ENCODE measurements at regions not wholly inside any gene's neighbourhood (a gene's known extent, or its start where the extent isn't known, plus 50 kb on each side); places are given as distances from the start of the nearest gene placed in this dataset.

DNA sequence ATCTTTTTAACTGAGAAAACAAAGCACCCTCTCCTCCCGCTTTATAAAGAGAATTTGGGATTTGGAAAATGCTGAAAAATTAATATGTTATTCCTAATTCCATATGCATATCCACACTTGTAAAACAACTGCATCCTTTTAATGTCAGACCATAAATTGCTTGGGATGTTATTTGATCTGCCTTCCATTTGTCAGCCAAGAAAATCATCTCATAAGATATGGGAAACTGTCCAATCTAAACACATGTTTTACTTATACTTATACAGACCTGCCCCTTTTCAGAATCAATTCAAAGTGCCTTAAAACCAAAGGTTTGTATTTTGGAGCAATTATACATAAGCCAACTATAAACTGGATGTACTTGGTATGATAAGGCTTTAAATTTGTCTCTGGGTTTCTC lies 595.5 kb upstream of the PFKP start:
- no peak for DNase-seq
- H3K36me3 ChIP-seq: no peaks in the 10 kb centered on the region
- intact Hi-C loops (cut with DNase I): no loop called here
- no peak overlapping the region for H3K4me3 ChIP-seq
- no peaks in the 10 kb centered on the region for H3K27me3 ChIP-seq
- H3K27ac ChIP-seq: no peak overlapping the region
- peaks cover 0 to 7% (median 0%) of the 10 kb centered on the region in 4 donors for H3K4me1 ChIP-seq
- no peak for TF ChIP-seq POLR2A (IDR thresholded peaks at IDR 0.05)
- no peak for TF ChIP-seq POLR2AphosphoS5 (IDR thresholded peaks at IDR 0.05)
- TF ChIP-seq, protein P1, sequence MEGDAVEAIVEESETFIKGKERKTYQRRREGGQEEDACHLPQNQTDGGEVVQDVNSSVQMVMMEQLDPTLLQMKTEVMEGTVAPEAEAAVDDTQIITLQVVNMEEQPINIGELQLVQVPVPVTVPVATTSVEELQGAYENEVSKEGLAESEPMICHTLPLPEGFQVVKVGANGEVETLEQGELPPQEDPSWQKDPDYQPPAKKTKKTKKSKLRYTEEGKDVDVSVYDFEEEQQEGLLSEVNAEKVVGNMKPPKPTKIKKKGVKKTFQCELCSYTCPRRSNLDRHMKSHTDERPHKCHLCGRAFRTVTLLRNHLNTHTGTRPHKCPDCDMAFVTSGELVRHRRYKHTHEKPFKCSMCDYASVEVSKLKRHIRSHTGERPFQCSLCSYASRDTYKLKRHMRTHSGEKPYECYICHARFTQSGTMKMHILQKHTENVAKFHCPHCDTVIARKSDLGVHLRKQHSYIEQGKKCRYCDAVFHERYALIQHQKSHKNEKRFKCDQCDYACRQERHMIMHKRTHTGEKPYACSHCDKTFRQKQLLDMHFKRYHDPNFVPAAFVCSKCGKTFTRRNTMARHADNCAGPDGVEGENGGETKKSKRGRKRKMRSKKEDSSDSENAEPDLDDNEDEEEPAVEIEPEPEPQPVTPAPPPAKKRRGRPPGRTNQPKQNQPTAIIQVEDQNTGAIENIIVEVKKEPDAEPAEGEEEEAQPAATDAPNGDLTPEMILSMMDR (IDR thresholded peaks at IDR 0.05): no peak
- no peak for TF ChIP-seq EP300 (IDR thresholded peaks at IDR 0.05)
- 81 to 94% methylated on average over 1 of the region's 1 CpG for WGBS, 2 donors
- H3K9me3 ChIP-seq: peaks cover 0 to 7% (median 0%) of the 10 kb centered on the region in 4 donors

DNA sequence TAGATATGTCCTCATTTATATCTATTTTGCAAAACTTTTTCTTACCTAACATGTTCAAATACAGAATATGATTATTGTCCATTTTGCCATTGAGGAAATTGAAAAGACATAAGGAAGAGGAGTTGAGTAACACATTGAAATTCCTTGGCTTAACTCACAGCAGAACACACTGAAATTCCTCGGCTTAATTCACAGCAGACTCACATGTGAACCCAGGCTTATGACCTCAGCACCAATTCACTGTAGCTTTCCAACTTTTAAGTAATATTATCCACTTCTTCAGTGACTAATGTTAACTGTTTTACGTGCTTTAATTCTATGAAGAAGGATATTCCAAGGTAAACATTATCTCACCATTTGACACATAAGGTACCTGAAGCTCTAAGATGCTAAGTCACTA lies 597.5 kb upstream of the PFKP start:
- TF ChIP-seq POLR2AphosphoS5 (IDR thresholded peaks at IDR 0.05): no peak
- TF ChIP-seq POLR2A (IDR thresholded peaks at IDR 0.05): no peak
- TF ChIP-seq, protein P1 (IDR thresholded peaks at IDR 0.05): no peak
- TF ChIP-seq EP300 (IDR thresholded peaks at IDR 0.05): no peak
- no peak overlapping the region for H3K4me3 ChIP-seq
- H3K9me3 ChIP-seq: peaks cover 0 to 3% (median 0%) of the 10 kb centered on the region in 4 donors
- H3K27ac ChIP-seq: no peak overlapping the region
- DNase-seq: no peak
- 64 to 85% methylated on average over 2 of the region's 2 CpGs for WGBS, 2 donors
- no peaks in the 10 kb centered on the region for H3K27me3 ChIP-seq
- H3K36me3 ChIP-seq: no peaks in the 10 kb centered on the region
- intact Hi-C loops (cut with DNase I): no loop called here
- H3K4me1 ChIP-seq: no peaks in the 10 kb centered on the region

DNA sequence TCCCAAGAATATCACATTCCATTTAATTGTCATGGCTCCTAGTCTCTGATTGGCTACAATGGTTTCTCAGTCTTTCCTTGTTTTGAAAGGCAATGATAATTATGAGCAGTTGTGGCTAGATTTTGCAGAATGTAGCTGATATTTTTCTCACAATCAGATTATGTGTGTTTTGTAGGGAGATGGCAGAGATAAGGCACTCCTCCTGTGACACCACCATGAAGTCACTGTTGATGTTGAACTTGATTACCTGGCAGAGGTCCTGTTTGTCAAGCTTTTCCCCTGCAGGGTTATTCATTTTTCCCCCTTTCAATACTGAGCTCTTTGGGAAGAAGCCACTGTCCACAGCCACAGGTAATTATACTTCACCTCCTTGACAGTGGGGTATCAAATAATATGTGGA lies 602.9 kb upstream of the PFKP start:
- Histone ChIP-seq H3K4me1 (no peaks in the 10 kb centered on the region), H3K4me3 (no peak overlapping the region), H3K36me3 (no peaks in the 10 kb centered on the region), H3K27ac (no peak overlapping the region), H3K27me3 (no peaks in the 10 kb centered on the region), H3K9me3 (peaks cover 0 to 3% (median 0%) of the 10 kb centered on the region in 4 donors)
- intact Hi-C loops (cut with DNase I): no loop called here
- DNase-seq: no peak
- TF ChIP-seq POLR2A (IDR thresholded peaks at IDR 0.05): no peak
- TF ChIP-seq, protein P1 (IDR thresholded peaks at IDR 0.05): no peak
- no peak for TF ChIP-seq POLR2AphosphoS5 (IDR thresholded peaks at IDR 0.05)
- TF ChIP-seq EP300 (IDR thresholded peaks at IDR 0.05): no peak

DNA sequence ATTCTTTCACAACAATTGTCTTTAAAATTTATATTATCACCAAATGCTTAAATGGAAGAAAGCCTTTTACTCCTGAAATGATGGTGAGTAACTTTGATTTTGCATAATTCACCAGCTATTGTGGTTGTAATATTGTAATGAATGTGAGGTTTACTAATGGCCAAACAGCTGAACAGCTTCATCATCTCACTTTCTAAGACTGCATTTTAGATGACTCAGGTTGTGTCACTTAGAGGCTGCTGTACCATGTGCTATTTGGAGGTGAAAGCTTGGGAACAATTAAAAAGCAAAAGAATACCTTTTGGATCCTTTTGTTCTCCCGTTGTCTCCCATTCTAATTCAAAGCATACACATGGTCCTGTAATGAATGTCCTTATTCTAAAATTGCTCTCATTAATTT lies 604.0 kb upstream of the PFKP start:
- TF ChIP-seq POLR2AphosphoS5 (IDR thresholded peaks at IDR 0.05) (no peak), POLR2A (IDR thresholded peaks at IDR 0.05) (no peak), EP300 (IDR thresholded peaks at IDR 0.05) (no peak)
- TF ChIP-seq, protein P1 (IDR thresholded peaks at IDR 0.05): no peak
- Histone ChIP-seq H3K27ac (no peak overlapping the region), H3K4me3 (no peak overlapping the region), H3K4me1 (no peaks in the 10 kb centered on the region), H3K36me3 (no peaks in the 10 kb centered on the region), H3K27me3 (no peaks in the 10 kb centered on the region), H3K9me3 (peaks cover 0 to 3% (median 0%) of the 10 kb centered on the region in 4 donors)
- no peak for DNase-seq
- 83 to 85% methylated on average over 1 of the region's 1 CpG for WGBS, 2 donors
- intact Hi-C loops (cut with DNase I): no loop called here

DNA sequence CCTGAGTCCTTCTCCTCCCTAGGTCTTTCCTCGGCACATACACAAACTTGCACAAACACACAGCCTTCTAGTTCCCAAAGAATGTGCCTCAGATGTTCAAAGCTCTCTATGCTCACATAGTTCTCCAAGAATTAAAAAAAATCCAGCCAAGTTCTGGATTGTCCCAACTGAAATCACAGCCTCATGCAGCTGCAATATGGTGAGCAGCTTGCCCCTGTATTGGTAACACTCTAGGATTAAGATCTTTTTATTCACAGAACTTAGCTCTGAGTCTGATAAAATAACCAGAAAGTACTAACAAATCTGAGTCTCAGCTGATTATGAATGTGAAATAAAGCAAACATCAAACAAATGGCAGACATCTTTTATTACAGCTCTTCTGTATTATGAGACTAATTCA lies 604.8 kb upstream of the PFKP start:
- Histone ChIP-seq H3K4me1 (no peaks in the 10 kb centered on the region), H3K4me3 (no peak overlapping the region), H3K27me3 (no peaks in the 10 kb centered on the region), H3K36me3 (no peaks in the 10 kb centered on the region), H3K9me3 (peaks cover 0 to 4% (median 0%) of the 10 kb centered on the region in 4 donors), H3K27ac (no peak overlapping the region)
- TF ChIP-seq POLR2AphosphoS5 (IDR thresholded peaks at IDR 0.05) (no peak), EP300 (IDR thresholded peaks at IDR 0.05) (no peak), POLR2A (IDR thresholded peaks at IDR 0.05) (no peak)
- TF ChIP-seq, protein P1 (IDR thresholded peaks at IDR 0.05): no peak
- intact Hi-C loops (cut with DNase I): no loop called here
- WGBS, 2 donors: 75 to 89% methylated on average over 1 of the region's 1 CpG
- DNase-seq: no peak

All from sigmoid colon (tissue), 6 donors.